GDM1 (cell line): ENCODE measurements at regions not wholly inside any gene's neighbourhood (a gene's known extent, or its start where the extent isn't known, plus 50 kb on each side); places are given as distances from the start of the nearest gene placed in this dataset.
A peak's percentile ranks its signal among the peaks of the same experiment; 100 is the strongest.
"Not testable (repeated sequence)": the region's sequence is repeated elsewhere in the genome, so short reads cannot be mapped to it uniquely, and the experiment has no call there.

Experiments
- DNase-seq: peaks from one replicate; lab custom pipeline; 2025; lab: John Stamatoyannopoulos, UW

GRCh38 chr13:18824678-18825077, 356.9 kb downstream of the TUBA3C start:
- peak; percentile 3 for DNase-seq

GRCh38 chr13:18822655-18823639, 358.7 kb downstream of the TUBA3C start:
- DNase-seq: not testable (repeated sequence)

GRCh38 chr13:18773988-18774387, 407.6 kb downstream of the TUBA3C start:
- not testable (repeated sequence) for DNase-seq

- not testable (repeated sequence) for DNase-seq
These were observed 439.9 kb downstream of the TUBA3C start for GRCh38 chr13:18741696-18742095.

GRCh38 chr13:18739310-18739709, 442.3 kb downstream of the TUBA3C start:
- no peak for DNase-seq

GRCh38 chr13:18738086-18738485, 443.5 kb downstream of the TUBA3C start:
- not testable (repeated sequence) for DNase-seq

- DNase-seq: not testable (repeated sequence)
These were observed 454.5 kb downstream of the TUBA3C start for GRCh38 chr13:18727138-18727537.

- DNase-seq: not testable (repeated sequence)
These were observed 455.1 kb downstream of the TUBA3C start for GRCh38 chr13:18726524-18726923.

GRCh38 chr13:18725242-18725822, 456.3 kb downstream of the TUBA3C start:
- DNase-seq: not testable (repeated sequence)

- DNase-seq: no peak
These were observed 466.7 kb downstream of the TUBA3C start for GRCh38 chr13:18714889-18715288.

GRCh38 chr13:18710673-18711072, 471.0 kb downstream of the TUBA3C start:
- not testable (repeated sequence) for DNase-seq

GRCh38 chr13:18706538-18706937, 475.1 kb downstream of the TUBA3C start:
- not testable (repeated sequence) for DNase-seq

GRCh38 chr13:18702464-18703247, 479.0 kb downstream of the TUBA3C start:
- DNase-seq: not testable (repeated sequence)

- not testable (repeated sequence) for DNase-seq
These were observed 483.3 kb downstream of the TUBA3C start for GRCh38 chr13:18698332-18698731.

- not testable (repeated sequence) for DNase-seq
These were observed 483.8 kb downstream of the TUBA3C start for GRCh38 chr13:18697851-18698250.

- DNase-seq: not testable (repeated sequence)
These were observed 484.4 kb downstream of the TUBA3C start for GRCh38 chr13:18697221-18697620.

GRCh38 chr13:18677403-18677802, 504.2 kb downstream of the TUBA3C start:
- DNase-seq: not testable (repeated sequence)

GRCh38 chr13:18675268-18675667, 506.4 kb downstream of the TUBA3C start:
- not testable (repeated sequence) for DNase-seq

- DNase-seq: not testable (repeated sequence)
These were observed 507.8 kb downstream of the TUBA3C start for GRCh38 chr13:18673794-18674193.

- DNase-seq: not testable (repeated sequence)
These were observed 515.0 kb downstream of the TUBA3C start for GRCh38 chr13:18666585-18666984.

GRCh38 chr13:18665716-18666115, 515.9 kb downstream of the TUBA3C start:
- not testable (repeated sequence) for DNase-seq

- DNase-seq: not testable (repeated sequence)
These were observed 516.5 kb downstream of the TUBA3C start for GRCh38 chr13:18665124-18665523.
